Cerebellar cortex (tissue), 1 donor: ENCODE measurements at regions not wholly inside any gene's neighbourhood (a gene's known extent, or its start where the extent isn't known, plus 50 kb on each side); places are given as distances from the start of the nearest gene placed in this dataset.
"Not testable (repeated sequence)": the region's sequence is repeated elsewhere in the genome, so short reads cannot be mapped to it uniquely, and the experiment has no call there.

ENCODE experiments used
- DNase-seq: peaks from one replicate; pipeline ENCODE4 v3.0.0-alpha.2; 2015; ENCODE audit warnings: low spot score

GRCh38 chr2:11877764-11878163 is 131.3 kb downstream of the LPIN1 start:
- DNase-seq, result no peak

DNA sequence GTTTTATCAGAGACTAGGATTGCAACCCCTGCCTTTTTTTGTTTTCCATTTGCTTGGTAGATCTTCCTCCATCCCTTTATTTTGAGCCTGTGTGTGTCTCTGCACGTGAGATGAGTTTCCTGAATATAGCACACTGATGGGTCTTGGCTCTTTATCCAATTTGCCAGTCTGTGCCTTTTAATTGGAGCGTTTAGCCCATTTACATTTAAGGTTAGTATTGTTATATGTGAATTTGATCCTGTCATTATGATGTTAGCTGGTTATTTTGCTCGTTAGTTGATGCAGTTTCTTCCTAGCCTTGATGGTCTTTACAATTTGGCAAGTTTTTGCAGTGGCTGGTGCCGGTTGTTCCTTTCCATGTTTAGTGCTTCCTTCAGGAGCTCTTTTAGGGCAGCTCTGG is 138.8 kb downstream of the LPIN1 start:
- not testable (repeated sequence) for DNase-seq

GRCh38 chr2:11886899-11887298 is 140.5 kb downstream of the LPIN1 start:
- DNase-seq, result not testable (repeated sequence)

- DNase-seq, result no peak
These were observed 142.8 kb downstream of the LPIN1 start for GRCh38 chr2:11889101-11889850.

- DNase-seq, result no peak
These were observed 143.4 kb downstream of the LPIN1 start for GRCh38 chr2:11889854-11890253.

GRCh38 chr2:11891028-11891427 is 144.6 kb downstream of the LPIN1 start:
- no peak for DNase-seq

DNA sequence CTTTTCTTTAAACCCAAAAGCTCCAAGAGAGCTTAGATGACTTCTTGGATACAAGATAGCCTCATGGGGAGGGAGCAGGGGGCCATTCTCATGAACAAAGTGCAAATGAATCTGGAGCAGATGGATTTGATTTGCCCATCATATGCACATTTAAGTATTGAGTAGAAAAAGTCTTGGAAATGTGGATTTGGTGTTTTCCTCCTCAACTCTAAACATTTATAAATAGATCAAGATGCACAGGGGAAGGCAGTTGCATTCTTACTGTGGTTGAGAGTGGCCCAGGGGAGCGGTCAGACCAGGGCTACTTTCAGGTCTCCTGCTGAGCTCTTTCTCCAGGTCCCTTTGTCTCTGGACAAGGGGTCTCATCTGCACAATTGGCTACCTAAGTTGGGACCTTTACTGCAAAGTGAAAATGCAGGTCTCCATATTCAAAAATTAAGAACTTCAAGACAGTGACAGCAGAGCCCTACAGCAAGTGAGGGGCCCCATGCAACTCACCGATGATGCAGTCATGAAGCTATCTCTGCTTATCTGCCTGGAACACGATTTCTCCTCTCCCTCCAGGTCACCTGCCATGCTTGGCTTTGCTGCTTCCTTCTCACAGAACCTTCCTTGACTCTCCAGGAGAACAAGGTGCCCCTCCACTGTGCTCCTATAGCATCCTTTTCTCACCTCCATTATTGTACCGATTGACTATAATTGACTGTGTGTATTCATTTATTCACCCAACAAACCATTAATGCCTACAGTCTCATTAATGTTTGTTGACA is 145.4 kb downstream of the LPIN1 start:
- no peak for DNase-seq

DNA sequence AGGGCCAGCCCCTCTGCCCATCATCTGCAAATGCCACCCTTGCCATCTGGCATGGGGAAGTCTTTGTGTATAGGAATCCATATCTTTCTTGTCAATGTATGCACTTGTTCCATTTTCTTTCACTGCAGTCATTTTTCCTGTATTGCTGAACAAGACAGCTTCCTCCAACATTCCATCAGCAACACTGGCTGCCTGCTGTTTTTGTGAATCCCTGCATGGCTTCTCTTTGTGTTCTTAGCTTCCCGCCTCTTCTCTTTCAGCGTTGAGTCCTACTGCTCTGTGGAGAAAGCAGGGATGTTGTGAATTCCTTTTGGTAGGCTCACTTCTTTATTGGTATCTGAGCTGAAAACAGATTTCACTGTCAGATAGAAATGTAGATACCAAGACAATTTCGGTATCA is 150.0 kb downstream of the LPIN1 start:
- no peak for DNase-seq

- DNase-seq, result no peak
These were observed 152.1 kb downstream of the LPIN1 start for GRCh38 chr2:11898576-11898975.

DNA sequence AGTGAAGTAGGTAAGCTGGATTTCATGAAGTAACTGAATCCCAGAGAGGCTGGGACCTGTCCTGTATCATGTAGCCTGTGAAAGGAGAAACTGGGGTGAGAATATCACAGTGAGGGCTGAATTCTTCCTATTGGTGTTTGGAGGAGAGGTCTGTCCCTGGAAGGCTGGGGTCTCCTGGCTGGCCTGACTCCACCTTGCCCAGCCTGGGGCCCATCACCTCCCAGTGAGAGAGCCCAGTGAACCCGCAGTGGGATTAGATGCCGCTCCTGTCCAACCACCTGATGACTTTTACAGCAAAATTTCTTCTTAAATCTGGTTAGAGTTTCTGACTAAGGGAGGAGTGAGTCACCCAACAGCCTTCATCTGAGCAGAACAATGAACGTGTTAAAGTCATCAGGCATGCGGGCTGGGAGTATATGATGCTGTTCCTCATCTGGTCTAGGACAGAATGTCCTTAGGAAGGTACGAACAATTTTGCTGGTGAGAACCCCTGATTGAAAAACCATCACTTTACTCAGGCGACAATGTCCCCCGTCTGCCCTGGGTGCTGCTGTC is 152.9 kb downstream of the LPIN1 start:
- no peak for DNase-seq

GRCh38 chr2:11900891-11901290 is 154.5 kb downstream of the LPIN1 start:
- not testable (repeated sequence) for DNase-seq

DNA sequence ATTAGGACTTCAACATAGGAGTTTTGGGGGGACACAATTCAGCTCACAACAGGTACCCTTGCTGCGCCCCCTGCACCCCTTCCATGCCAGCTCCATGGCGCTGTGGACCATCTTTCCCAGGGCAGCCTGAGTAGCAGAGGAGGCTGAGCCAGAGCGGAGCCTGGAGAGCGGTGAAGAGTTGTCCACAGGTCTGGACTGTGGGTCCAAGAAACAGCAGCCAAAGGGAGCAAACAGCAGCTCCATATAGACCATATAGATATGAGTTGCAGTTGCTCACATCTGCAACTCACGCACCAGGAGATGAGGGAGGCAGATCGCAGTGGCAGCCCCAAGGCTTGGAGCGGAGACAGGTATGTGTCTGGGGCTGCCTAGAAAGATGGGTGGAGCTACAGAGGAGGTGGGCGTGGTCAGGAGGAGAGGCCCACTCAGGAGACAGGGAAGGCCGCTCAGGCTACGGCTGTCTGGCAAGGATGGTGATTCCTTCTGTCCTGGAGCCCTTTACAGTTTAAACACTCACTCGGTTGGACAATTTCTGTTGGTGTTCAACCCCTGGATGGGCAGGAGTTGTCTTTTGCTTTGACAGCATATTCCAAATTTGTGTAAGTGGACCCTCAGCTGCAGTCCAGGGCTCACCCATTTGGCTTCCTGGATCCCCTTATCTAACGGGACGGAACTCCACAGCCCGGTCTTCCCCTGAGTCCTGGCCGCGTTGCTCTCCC is 155.1 kb downstream of the LPIN1 start:
- no peak for DNase-seq

GRCh38 chr2:11903085-11903606 is 156.7 kb downstream of the LPIN1 start:
- DNase-seq, result no peak

- DNase-seq, result no peak
These were observed 157.6 kb downstream of the LPIN1 start for GRCh38 chr2:11904029-11904428.

- DNase-seq, result no peak
These were observed 158.5 kb downstream of the LPIN1 start for GRCh38 chr2:11904941-11905340.

GRCh38 chr2:11907190-11907589 is 160.8 kb downstream of the LPIN1 start:
- no peak for DNase-seq

- DNase-seq, result no peak
These were observed 164.5 kb downstream of the LPIN1 start for GRCh38 chr2:11910971-11911370.

DNA sequence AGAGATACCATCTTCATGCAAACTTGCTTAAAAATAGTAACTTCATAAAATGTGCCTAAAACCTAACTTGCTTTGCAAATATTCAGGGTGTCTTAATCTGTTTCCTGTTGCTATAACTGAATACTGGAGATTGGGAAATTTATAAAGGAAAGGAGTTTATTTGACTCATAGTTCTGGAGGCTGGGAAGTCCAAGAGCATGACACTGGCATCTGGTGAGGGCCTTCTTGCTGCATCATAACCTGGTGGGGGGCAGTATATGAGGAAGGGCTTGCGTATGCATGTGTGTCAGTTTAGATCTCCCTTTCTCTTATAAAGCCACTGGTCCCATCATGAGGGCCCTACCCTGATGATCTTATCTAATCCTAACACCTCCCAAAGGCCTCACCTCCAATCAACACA is 166.5 kb downstream of the LPIN1 start:
- no peak for DNase-seq

DNA sequence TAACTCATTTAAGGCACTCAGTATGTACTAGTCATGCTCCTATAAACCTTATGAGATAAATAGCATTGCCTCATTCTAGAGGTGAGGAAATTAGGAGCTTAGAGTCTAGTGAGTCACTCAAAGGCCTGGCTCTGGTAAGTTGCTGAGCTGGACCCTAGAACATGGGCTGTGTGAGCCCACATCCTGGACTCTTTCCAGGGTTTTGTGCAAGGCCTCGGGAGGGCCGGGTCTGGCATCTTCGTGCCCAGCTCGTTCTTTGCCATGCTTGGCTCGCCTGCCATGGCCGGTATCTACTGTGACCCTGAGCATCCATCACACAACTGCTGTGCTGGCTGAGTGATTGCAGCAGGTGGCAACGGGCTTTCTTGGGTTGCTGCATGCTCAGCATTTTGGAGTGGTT is 168.0 kb downstream of the LPIN1 start:
- DNase-seq, result no peak

- no peak for DNase-seq
These were observed 169.2 kb downstream of the LPIN1 start for GRCh38 chr2:11915650-11916049.

DNA sequence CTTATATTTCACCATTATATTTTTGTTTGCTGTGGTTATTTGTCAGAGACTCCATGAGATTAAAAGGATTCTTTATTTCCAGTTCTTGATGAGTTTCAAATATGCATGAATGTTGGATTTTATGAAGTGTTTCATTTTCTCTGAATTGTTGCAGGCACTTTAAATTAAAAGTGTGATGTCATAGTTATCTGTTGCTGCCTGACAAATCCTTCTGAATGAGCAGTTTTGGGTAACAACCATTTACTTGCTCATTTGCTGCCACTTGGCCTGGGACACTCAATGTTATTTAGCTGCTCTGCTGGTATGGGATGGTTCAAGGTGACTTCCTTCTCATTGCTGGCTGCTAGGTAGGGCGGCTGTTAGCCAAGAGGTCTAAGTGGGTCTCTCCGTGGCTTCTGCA is 173.5 kb downstream of the LPIN1 start:
- DNase-seq, result no peak

- DNase-seq, result no peak
These were observed 174.7 kb downstream of the LPIN1 start for GRCh38 chr2:11920993-11921583.
